ENCODE measurements at regions not wholly inside any gene's neighbourhood (a gene's known extent, or its start where the extent isn't known, plus 50 kb on each side); places are given as distances from the start of the nearest gene placed in this dataset.

DNA sequence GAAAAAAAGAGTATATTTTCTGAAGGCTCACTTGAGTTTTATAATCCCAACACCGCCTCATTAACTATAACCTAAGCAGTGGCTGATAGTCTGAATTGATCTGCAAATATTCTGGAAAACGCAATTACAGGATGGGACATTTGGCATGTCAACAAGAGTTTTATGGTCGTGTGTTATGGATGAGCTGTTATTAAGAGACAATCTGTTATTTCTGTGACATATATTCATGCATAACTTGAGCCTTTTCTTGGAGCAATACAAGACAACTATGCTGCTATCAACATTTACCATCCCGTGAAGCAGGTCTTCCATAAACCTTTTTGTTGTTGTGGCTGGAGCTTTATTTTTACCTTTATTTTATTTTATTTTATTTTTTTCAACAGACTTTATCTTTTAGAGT is 164.4 kb downstream of the SCG2 start:
- no peak overlapping the region for H3K4me3 ChIP-seq (ENCODE audit: low read depth, low read length)
- DNase-seq (ENCODE audit: low read depth, low spot score): no peak
- no peaks in the 10 kb centered on the region for H3K27me3 ChIP-seq (ENCODE audit: control insufficient read depth, insufficient read depth, low read length)
- no peaks in the 10 kb centered on the region for H3K9me3 ChIP-seq (ENCODE audit: control insufficient read depth, insufficient read depth, low read length)
- ChIA-PET CTCF (no interaction called here), POLR2A (no interaction called here)
- no peak overlapping the region for H3K27ac ChIP-seq (ENCODE audit: low read depth, low read length)
- TF ChIP-seq, protein P1, sequence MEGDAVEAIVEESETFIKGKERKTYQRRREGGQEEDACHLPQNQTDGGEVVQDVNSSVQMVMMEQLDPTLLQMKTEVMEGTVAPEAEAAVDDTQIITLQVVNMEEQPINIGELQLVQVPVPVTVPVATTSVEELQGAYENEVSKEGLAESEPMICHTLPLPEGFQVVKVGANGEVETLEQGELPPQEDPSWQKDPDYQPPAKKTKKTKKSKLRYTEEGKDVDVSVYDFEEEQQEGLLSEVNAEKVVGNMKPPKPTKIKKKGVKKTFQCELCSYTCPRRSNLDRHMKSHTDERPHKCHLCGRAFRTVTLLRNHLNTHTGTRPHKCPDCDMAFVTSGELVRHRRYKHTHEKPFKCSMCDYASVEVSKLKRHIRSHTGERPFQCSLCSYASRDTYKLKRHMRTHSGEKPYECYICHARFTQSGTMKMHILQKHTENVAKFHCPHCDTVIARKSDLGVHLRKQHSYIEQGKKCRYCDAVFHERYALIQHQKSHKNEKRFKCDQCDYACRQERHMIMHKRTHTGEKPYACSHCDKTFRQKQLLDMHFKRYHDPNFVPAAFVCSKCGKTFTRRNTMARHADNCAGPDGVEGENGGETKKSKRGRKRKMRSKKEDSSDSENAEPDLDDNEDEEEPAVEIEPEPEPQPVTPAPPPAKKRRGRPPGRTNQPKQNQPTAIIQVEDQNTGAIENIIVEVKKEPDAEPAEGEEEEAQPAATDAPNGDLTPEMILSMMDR (IDR thresholded peaks at IDR 0.05; ENCODE audit: low read depth, low read length): no peak

DNA sequence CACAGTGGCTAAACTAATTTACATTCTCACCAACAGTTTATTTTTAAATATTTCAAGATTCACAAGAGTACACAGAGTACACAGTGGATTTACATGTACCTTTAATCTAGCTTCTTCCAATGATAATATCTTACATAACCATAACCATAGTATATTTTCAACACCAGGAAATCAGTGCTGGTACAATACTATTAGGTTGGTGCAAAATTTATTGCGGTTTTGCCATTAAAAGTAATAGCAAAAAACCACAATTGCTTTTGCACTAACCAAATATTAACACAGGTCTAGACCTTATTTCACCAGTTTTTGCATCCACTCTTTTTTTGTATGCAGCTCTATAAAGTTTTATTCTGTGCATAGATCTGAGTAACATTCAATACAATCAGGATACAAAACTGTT is 163.0 kb downstream of the SCG2 start:
- H3K9me3 ChIP-seq (ENCODE audit: control insufficient read depth, insufficient read depth, low read length): no peaks in the 10 kb centered on the region
- no peak overlapping the region for H3K4me3 ChIP-seq (ENCODE audit: low read depth, low read length)
- TF ChIP-seq, protein P1 (IDR thresholded peaks at IDR 0.05; ENCODE audit: low read depth, low read length): no peak
- H3K27me3 ChIP-seq (ENCODE audit: control insufficient read depth, insufficient read depth, low read length): no peaks in the 10 kb centered on the region
- ChIA-PET POLR2A (no interaction called here), CTCF (interaction anchor here (2.0 kb wide), 1 partner anchor 20 kb away, joined by 6 read pairs; no protein-coding TSS in a partner anchor)
- no peak for DNase-seq (ENCODE audit: low read depth, low spot score)
- no peak overlapping the region for H3K27ac ChIP-seq (ENCODE audit: low read depth, low read length)

DNA sequence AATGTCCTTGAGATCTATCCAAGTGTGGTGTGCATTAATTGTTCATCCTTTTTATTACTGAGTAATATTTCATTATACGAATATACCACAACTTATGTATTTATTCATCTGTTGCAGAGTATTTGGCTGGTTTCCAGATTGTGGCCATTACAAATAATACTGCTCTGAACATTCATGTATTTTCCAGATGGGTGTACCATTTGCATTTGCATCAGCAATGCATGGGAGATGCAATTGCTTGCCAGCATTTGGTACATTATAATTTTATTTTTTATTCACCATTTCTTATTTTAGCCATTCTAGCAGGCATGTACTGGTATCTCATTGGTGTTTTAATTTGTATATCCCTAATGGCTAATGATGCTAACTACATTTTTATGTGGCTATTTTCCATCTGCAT is 162.4 kb downstream of the SCG2 start:
- ChIA-PET CTCF (interaction anchor here (0.6 to 2.0 kb wide), 2 partner anchors 20 to 468 kb away, joined by 5 to 6 read pairs; no protein-coding TSS in a partner anchor), POLR2A (no interaction called here)
- H3K27ac ChIP-seq (ENCODE audit: low read depth, low read length): no peak overlapping the region
- H3K4me3 ChIP-seq (ENCODE audit: low read depth, low read length): no peak overlapping the region
- H3K27me3 ChIP-seq (ENCODE audit: control insufficient read depth, insufficient read depth, low read length): no peaks in the 10 kb centered on the region
- TF ChIP-seq, protein P1 (IDR thresholded peaks at IDR 0.05; ENCODE audit: low read depth, low read length): no peak
- DNase-seq (ENCODE audit: low read depth, low spot score): no peak
- H3K9me3 ChIP-seq (ENCODE audit: control insufficient read depth, insufficient read depth, low read length): no peaks in the 10 kb centered on the region

DNA sequence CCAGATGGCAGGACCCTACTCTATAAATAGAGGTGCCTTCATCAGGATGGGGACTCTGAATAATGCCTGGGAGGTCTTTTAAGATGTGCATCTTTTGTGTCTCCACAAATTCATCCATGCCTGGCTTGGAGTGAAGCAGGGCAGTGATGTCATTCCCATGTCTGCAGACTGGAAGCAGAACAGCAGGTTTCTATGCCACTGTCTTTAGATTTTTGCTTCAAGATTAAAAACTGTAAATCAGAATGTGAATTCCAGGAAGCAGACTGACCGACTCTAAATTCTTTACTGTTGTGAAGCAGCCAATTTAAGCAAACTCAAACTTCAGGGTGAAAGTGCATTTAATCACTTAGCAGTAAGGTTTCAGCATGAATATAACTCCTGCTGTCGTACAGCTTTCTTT is 159.3 kb downstream of the SCG2 start:
- CTCF ChIA-PET: interaction anchor here (1.3 to 1.5 kb wide), 2 partner anchors 17 to 355 kb away, joined by 4 to 5 read pairs; no protein-coding TSS in a partner anchor
- Histone ChIP-seq H3K9me3 (ENCODE audit: control insufficient read depth, insufficient read depth, low read length) (no peaks in the 10 kb centered on the region), H3K4me3 (ENCODE audit: low read depth, low read length) (no peak overlapping the region), H3K27me3 (ENCODE audit: control insufficient read depth, insufficient read depth, low read length) (no peaks in the 10 kb centered on the region), H3K27ac (ENCODE audit: low read depth, low read length) (no peak overlapping the region)
- DNase-seq (ENCODE audit: low read depth, low spot score): no peak
- POLR2A ChIA-PET: no interaction called here
- TF ChIP-seq, protein P1 (IDR thresholded peaks at IDR 0.05; ENCODE audit: low read depth, low read length): no peak

DNA sequence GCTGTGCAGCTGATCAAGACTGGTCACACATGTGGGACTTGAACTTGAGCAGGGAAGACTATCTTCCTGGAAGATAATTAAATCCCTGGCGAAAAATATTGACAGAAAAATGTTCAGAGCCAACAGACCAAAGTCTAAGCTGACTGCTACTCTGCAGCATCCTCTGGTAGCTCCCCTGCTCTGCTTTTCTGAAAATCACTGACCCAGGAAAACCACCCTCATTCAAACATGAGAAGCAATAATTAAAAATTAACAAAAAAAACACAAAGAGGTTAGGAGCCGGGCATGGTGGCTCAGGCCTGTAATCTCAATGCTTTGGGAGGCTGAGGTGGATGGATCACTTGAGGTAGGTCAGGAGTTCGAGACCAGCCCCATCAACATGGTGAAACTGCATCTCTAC is 151.9 kb downstream of the SCG2 start:
- Histone ChIP-seq H3K9me3 (ENCODE audit: control insufficient read depth, insufficient read depth, low read length) (peaks cover 3% of the 10 kb centered on the region; the same call in 1 of the 2 replicates), H3K27ac (ENCODE audit: low read depth, low read length) (no peak overlapping the region), H3K4me3 (ENCODE audit: low read depth, low read length) (no peak overlapping the region), H3K27me3 (ENCODE audit: control insufficient read depth, insufficient read depth, low read length) (no peaks in the 10 kb centered on the region)
- CTCF ChIA-PET: no interaction called here
- POLR2A ChIA-PET: no interaction called here
- TF ChIP-seq, protein P1 (IDR thresholded peaks at IDR 0.05; ENCODE audit: low read depth, low read length): no peak
- no peak for DNase-seq (ENCODE audit: low read depth, low spot score)

Measured in AG04450 (cell line).